ES-I3 (cell line): ENCODE measurements at regions not wholly inside any gene's neighbourhood (a gene's known extent, or its start where the extent isn't known, plus 50 kb on each side); places are given as distances from the start of the nearest gene placed in this dataset.
"Not testable (repeated sequence)": the region's sequence is repeated elsewhere in the genome, so short reads cannot be mapped to it uniquely, and the experiment has no call there.

Experiments used
- H3K36me3 ChIP-seq: 2 replicates; pipeline ENCODE4 v1.6.1; 2013; ENCODE audit warnings: mild to moderate bottlenecking, low read length, control low read depth, moderate library complexity; ENCODE audit not compliant: insufficient read depth
- H3K4me1 ChIP-seq: 2 replicates; pipeline ENCODE4 v1.6.1; 2013; ENCODE audit warnings: mild to moderate bottlenecking, control low read depth, low read length; ENCODE audit not compliant: insufficient read depth
- H3K9ac ChIP-seq: 2 replicates; pipeline ENCODE4 v1.6.1; 2013; ENCODE audit warnings: low read depth, mild to moderate bottlenecking, low read length, moderate library complexity
- H3K9me3 ChIP-seq: 2 replicates; pipeline ENCODE4 v1.6.1; 2013; ENCODE audit warnings: mild to moderate bottlenecking, low read length, moderate library complexity; ENCODE audit not compliant: control insufficient read depth, insufficient read depth

DNA sequence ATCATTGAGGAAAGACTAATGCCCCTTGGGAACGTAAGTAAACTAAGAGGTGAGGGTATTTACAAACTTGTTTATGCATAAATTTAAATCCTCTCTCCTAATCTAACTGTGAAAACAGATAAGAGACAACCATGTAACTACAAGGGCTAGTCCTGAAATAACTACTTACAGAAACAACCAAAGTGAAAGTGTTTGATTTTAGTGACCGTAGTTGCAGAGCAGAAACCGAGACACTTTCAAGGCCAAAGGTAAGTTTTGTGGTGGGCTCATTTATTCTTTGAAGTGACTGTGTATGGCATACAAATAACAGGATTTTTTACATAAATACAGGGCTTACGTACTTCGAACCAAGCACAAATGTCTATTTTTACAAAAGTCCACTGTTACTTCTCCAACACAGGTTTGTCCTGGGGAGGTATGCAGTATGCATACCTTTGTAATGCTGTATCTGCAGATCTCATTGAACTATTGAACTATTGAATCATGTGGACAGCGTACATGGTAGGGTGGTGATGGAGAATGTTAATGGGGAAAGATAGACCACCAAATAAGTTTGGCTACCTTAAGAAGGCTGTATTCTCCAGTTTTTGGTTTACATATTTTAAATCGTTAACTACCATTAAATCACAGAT lies 99.6 kb upstream of the RBMS3 start:
- Histone ChIP-seq H3K36me3 (no peaks in the 10 kb centered on the region), H3K4me1 (peaks cover 11% of the 10 kb centered on the region), H3K9ac (no peak overlapping the region), H3K9me3 (no peaks in the 10 kb centered on the region)

DNA sequence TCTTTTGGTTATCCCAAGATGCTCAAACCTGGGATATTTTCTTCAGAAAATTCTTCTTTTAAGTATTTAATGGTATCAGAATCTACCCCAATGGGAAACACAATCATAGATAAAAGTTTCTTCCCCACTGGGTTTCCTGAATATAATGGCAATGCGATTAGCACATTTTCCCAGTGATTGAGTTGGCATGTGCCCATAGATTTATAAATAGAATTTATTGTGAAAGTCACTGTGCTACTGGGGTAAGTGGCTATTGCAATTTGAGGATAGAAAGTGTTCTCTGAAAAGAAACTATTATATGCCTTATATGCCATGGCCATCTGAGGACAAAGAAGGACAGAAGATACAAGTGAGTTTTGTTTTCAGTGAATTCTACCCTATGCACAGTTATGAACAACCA lies 99.0 kb upstream of the RBMS3 start:
- Histone ChIP-seq H3K36me3 (no peaks in the 10 kb centered on the region), H3K9me3 (no peaks in the 10 kb centered on the region), H3K9ac (no peak overlapping the region)

DNA sequence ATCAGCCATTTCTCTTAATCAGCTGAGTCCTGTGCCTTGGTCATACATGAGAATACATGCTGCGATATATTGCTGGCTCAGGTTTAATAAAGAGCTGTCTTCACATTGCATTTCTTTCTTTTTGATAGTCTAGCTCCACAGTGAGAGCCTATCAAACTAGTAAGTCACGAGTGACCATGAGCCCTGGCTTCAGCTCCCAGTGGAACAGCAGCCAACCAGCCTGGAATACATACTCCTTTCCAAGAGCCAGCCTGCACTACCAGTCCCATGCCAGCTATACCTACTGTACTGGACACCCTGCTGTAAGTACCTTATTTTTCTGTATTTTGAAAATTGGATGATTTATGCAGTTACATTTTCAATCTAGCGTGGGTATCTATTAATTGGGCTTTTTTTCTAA lies 98.0 kb upstream of the RBMS3 start:
- H3K36me3 ChIP-seq, H3K4me1 ChIP-seq, H3K9me3 ChIP-seq, H3K9ac ChIP-seq: not testable (repeated sequence)

More for the DNA sequence above, 99.0 kb upstream of the RBMS3 start:
- H3K4me1 ChIP-seq = peaks cover 6% of the 10 kb centered on the region; the same call in 1 of the 2 replicates

DNA sequence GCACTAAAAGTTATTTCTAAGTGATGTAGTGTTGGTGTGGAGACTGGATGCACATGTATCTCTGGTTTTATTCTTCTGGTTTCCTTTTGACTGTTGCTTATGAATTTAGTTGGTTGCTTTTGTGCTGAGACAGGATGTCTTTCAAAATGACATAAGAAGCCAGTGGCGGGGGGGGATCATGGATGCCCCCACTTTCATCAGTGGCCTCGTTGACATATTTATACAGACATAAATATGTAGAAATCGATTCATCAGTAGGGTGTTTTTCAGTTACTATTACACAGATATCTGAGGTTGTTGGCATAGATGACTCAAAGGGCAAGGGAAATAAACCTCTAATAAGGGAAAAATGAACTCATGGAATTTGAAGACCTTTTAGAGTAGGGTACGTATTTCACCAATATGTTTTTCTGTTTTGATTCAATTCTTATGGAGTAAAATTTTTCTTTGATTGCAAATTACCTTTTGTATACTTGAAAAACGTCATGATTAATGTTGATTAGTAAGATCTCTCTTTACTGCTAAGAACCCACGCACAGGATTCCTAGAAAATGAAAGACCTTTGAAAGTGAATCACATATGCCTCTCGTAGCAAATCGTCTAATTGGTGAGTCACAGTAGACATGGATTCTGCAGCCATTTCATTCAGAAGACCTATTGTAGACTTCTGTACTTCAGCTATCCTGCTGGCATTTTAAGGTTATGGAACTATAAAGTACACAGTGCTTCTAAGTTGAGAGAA lies 97.4 kb upstream of the RBMS3 start:
- H3K9ac ChIP-seq = no peak overlapping the region
- H3K9me3 ChIP-seq = no peaks in the 10 kb centered on the region
- peaks cover 6% of the 10 kb centered on the region; the same call in 1 of the 2 replicates for H3K4me1 ChIP-seq
- H3K36me3 ChIP-seq = no peaks in the 10 kb centered on the region

DNA sequence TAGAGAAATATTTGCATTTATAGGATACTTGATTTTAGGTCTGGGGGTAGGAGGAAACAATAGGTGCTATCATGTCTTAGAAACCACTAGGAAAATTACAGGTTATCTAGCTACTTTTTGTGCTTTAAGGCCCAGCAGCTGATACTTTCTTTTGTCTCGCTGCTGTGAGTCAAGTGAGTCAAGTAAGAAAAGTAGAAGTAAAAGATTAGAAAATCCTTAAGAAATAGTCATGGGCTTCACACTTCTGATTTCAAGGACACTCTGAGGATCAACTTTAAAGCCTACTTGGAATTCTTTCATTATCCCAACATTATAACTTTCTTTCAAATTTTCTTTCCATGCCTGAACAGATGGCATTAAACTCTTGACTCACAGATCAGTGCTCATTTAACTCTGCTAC lies 95.2 kb upstream of the RBMS3 start:
- Histone ChIP-seq H3K9me3 (no peaks in the 10 kb centered on the region), H3K36me3 (no peaks in the 10 kb centered on the region), H3K9ac (no peak overlapping the region), H3K4me1 (no peaks in the 10 kb centered on the region)

DNA sequence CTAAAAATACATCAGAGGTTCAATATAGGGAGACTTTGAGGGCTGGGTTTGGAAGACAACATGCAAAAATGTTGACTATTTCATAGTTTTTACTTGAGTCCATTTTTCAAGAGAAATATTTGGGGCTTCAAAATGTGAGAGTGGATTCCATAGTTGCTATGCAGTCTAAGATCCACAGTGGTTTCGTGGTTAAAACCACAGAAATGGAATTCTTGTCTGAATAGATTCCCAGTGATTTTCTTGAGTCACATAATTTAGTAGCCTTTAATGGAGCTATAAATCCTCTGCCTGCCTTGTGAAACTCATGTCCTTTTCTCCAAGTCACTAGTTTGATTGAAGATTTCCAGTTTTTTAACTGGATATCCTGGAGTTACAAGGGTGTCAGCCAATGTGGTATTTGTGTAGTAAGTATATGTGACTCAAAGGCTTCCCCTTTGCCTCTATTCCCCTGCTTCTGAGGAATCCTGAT lies 94.7 kb upstream of the RBMS3 start:
- H3K9ac ChIP-seq = no peak overlapping the region
- H3K36me3 ChIP-seq = no peaks in the 10 kb centered on the region
- no peaks in the 10 kb centered on the region for H3K4me1 ChIP-seq
- H3K9me3 ChIP-seq = no peaks in the 10 kb centered on the region

DNA sequence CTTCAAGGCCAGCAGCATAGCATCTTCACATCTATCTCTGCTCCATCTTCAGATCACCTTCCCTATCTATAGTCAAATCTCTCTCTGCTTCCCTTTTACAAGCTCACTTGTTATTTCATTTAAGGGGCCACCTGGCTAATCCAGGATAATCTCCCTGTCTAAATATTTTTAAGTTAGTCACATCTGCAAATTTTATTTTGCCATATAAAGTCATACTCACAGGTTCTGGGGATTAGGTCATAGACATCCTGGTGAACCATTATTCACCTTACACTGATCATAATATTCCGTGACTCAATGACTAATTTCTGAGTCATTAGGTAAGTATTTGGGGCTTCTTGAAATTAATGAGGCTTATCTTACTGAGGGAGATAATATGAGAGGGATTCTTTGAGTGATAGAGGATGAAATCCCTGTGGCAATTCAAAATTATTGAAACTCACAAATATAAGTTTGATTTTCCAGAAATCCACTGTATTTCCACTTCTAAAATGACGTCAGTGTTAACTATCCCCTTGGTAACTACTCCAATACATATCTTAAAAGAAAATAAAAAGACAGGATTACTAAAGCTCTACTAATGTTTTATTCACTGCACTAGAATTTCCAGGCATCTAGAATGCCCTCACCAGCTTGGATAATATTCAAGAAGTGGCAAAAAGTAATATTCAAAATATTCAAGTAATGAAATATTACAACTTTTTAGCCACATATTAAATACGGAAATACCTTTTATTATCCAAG lies 93.7 kb upstream of the RBMS3 start:
- Histone ChIP-seq H3K9me3 (no peaks in the 10 kb centered on the region), H3K36me3 (no peaks in the 10 kb centered on the region), H3K4me1 (no peaks in the 10 kb centered on the region), H3K9ac (no peak overlapping the region)

DNA sequence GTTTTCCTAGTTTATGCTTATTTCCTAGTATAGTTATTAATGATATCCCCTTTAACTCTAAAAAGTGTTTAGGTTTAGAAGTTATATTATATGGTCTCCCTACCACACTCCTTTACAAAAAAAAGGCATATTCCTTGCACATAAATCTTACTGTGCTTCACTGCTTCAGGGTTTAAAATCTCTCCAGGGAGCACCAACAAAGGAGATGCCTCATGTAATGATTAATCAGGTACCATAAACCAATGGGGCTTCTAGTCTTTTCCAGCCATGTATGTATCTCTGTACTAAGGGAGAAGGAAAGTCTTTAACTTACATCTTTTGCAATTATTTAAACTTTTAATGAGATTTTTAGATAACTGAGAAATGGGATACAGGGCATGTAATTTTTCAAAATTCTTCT lies 91.5 kb upstream of the RBMS3 start:
- no peaks in the 10 kb centered on the region for H3K9me3 ChIP-seq
- no peaks in the 10 kb centered on the region for H3K4me1 ChIP-seq
- no peak overlapping the region for H3K9ac ChIP-seq
- H3K36me3 ChIP-seq = no peaks in the 10 kb centered on the region

DNA sequence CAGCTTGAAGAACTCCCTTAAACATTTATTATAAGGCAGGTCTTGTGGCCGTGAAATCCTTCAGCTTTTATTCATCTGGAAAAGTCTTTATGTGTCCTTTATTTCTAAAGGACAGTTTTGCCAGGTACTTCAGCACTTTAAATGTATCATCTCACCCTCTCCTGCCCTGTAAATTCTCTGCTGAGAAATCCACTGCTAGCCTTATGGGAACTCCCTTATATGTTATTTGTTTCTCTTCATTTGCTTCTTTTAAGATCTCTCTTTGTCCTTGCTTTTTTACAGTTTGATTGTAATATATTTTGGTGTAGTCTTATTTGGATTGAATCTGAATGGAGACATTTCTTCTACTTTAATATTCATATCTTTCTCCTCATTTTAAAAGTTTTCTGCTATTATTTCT lies 86.7 kb upstream of the RBMS3 start:
- no peaks in the 10 kb centered on the region for H3K36me3 ChIP-seq
- H3K4me1 ChIP-seq = no peaks in the 10 kb centered on the region
- H3K9ac ChIP-seq = no peak overlapping the region
- H3K9me3 ChIP-seq = no peaks in the 10 kb centered on the region

DNA sequence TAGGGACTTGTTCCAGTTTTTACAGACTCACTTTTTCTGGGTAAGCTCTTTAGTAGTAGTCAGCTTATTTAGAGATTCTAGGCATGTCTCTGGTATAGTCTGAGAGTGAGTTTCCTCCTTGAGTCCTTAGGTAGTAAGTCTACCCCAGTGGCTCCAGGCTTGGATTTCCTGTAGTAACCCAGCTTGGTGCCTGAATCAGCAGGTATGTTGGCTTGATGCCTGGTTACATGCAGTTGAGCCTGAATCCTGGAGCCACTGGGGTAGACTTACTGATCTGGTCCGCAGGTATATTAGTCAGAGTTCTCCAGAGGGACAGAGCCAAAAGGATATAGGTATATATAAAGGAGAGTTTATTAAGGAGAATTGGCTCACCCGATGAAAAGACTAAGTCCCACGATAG lies 85.8 kb upstream of the RBMS3 start:
- no peaks in the 10 kb centered on the region for H3K4me1 ChIP-seq
- H3K36me3 ChIP-seq = no peaks in the 10 kb centered on the region
- no peaks in the 10 kb centered on the region for H3K9me3 ChIP-seq
- no peak overlapping the region for H3K9ac ChIP-seq

DNA sequence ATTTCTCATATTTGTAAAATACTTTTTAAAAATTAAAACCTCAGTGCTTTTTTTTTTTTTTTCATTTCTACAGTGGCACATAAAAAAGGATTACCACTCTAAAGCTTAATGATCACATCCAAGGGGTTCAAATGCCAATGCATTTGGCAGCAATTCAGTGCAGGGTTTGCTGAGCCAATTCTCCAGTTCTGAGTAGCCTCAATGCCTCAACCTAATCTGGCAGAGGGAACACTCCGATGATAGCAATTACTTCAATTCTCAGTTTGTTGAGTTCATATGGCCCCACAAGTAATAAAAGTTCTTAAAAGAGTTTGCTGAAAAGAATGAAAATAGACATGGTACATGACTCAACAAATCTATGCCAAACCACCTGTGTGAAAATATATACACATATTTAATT lies 79.3 kb upstream of the RBMS3 start:
- no peaks in the 10 kb centered on the region for H3K9me3 ChIP-seq
- H3K9ac ChIP-seq = no peak overlapping the region
- H3K36me3 ChIP-seq = no peaks in the 10 kb centered on the region
- no peaks in the 10 kb centered on the region for H3K4me1 ChIP-seq

DNA sequence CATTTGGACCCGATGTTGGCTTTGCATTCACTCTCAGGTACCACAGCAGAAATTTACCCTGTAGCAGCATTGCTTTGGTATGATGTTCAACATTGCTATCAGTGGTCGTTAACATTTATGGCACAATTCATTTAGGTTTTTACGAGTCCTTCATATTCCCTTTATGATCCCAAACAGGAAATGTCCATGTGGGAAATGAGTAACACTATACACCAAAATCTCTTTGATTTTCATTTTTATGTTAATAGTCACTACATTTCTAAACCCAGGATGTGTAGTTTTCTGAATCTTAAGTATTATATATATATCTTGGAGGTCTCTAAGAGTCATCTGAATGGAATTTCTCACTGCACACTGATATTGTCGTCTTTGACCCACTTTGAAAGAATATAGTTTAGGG lies 78.5 kb upstream of the RBMS3 start:
- no peaks in the 10 kb centered on the region for H3K9me3 ChIP-seq
- no peak overlapping the region for H3K9ac ChIP-seq
- no peaks in the 10 kb centered on the region for H3K4me1 ChIP-seq
- H3K36me3 ChIP-seq = no peaks in the 10 kb centered on the region

DNA sequence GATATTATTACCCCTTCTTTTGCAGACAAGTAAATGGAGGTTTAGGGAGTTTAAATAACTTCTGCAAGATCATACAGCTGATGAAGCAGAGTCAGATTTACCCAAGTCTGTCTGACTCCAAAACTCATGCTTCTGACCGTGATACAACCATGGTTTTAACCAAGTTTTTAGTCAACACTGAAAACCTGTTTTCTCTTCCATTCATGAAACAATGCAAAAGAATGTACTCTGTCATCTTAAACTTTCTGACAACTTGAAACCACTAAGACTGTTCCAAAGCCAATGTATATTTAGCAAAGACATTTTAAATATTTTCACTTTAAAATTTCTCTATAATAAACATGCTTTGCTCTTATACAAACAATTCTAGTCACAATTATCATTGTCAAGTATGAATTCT lies 77.0 kb upstream of the RBMS3 start:
- Histone ChIP-seq H3K9me3 (no peaks in the 10 kb centered on the region), H3K4me1 (no peaks in the 10 kb centered on the region), H3K36me3 (no peaks in the 10 kb centered on the region), H3K9ac (no peak overlapping the region)

DNA sequence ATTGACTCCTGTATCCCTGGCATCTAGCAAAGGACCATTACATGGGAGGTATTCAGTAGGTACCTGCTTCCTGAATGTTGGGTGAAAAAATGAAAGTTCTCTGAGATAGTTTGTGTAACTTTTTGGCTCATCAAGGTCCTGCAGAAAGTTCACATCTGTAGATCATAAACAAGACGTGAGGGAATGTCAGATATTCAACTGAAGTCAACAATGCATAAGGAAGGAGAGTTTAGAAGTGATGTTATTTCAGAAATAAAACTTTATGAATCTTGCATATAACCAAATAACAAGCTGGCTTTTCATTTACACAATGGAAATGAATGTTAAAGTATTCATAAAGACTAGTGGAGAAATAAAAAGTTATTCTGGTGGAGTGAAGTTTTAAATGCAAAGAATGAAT lies 73.4 kb upstream of the RBMS3 start:
- Histone ChIP-seq H3K36me3 (no peaks in the 10 kb centered on the region), H3K9ac (no peak overlapping the region), H3K9me3 (no peaks in the 10 kb centered on the region), H3K4me1 (no peaks in the 10 kb centered on the region)
